GM12864 (cell line): ENCODE measurements at regions not wholly inside any gene's neighbourhood (a gene's known extent, or its start where the extent isn't known, plus 50 kb on each side); places are given as distances from the start of the nearest gene placed in this dataset.

Experiments used
- DNase-seq: peaks from one replicate; pipeline ENCODE4 v3.0.0-alpha.2; 2011; ENCODE audit warnings: low read depth
- H3K4me3 ChIP-seq: 2 replicates; pipeline ENCODE4 v1.5.1; 2011; ENCODE audit warnings: mild to moderate bottlenecking, low read depth, low read length, control low read depth
- CTCF ChIP-seq: IDR thresholded peaks from 2 replicates; pipeline ENCODE4 v1.5.1; 2011; ENCODE audit warnings: low read depth, mild to moderate bottlenecking, moderate library complexity, low read length, control low read depth, inconsistent platforms; ENCODE audit errors: missing control alignments

GRCh38 chr5:33291216-33292000, 149.4 kb upstream of the TARS1 start:
- no peak for DNase-seq
- H3K4me3 ChIP-seq: no peak overlapping the region
- no peak for TF ChIP-seq CTCF

- no peak for TF ChIP-seq CTCF
- H3K4me3 ChIP-seq: no peak overlapping the region
- DNase-seq: no peak
Measured at GRCh38 chr5:33297760-33298216, 143.0 kb upstream of the TARS1 start.

- DNase-seq: peak; percentile 5
- H3K4me3 ChIP-seq: no peak overlapping the region
- peak; percentile 5 for TF ChIP-seq CTCF
Measured at GRCh38 chr5:33299621-33300208, 141.1 kb upstream of the TARS1 start.

GRCh38 chr5:33300209-33300742, 140.5 kb upstream of the TARS1 start:
- peak; percentile 25 for DNase-seq
- H3K4me3 ChIP-seq: no peak overlapping the region
- no peak for TF ChIP-seq CTCF

- no peak for TF ChIP-seq CTCF
- H3K4me3 ChIP-seq: no peak overlapping the region
- DNase-seq: no peak
Measured at GRCh38 chr5:33303579-33304095, 137.1 kb upstream of the TARS1 start.

GRCh38 chr5:33304601-33305000, 136.2 kb upstream of the TARS1 start:
- no peak for DNase-seq

More at GRCh38 chr5:33304601-33305000, 136.2 kb upstream of the TARS1 start:
- no peak overlapping the region for H3K4me3 ChIP-seq
- TF ChIP-seq CTCF: no peak
